ENCODE measurements at regions not wholly inside any gene's neighbourhood (a gene's known extent, or its start where the extent isn't known, plus 50 kb on each side); places are given as distances from the start of the nearest gene placed in this dataset.

DNA sequence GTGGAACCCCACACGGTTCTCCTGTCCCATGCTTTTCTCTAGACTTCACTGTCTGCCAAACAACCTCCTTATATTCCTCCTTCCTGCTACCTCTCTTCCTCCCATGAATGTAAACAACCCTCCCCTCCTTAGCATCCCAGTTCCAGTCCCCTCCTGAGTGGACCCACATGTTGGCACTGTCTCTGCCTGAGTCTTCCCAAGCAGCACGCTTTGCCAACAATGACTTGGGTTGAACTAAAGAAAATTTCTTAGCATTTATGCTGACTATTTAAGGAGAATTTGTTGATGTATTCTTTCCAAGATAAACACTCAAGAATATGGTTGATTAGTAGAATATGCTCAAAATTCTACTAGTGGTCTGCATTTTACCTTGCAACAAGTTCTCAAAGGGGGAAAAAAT, 338.0 kb downstream of the TNS1 start:
- Histone ChIP-seq H3K36me3 (ENCODE audit: low read length) (no peaks in the 10 kb centered on the region), H3K9me2 (replicated peaks; ENCODE audit: insufficient read depth, low read length) (no peaks in the 10 kb centered on the region), H3K27me3 (ENCODE audit: low read length) (no peaks in the 10 kb centered on the region), H3K9me3 (ENCODE audit: insufficient read depth, low read length) (no peaks in the 10 kb centered on the region), H3K4me2 (ENCODE audit: low read depth, low read length, poor library complexity, severe bottlenecking) (no peak overlapping the region), H3K4me3 (ENCODE audit: insufficient read depth, low read length, poor library complexity, severe bottlenecking) (no peak overlapping the region), H2AFZ (ENCODE audit: low read depth, low read length, severe bottlenecking) (no peak overlapping the region), H3K27ac (ENCODE audit: low read depth, low read length) (no peak overlapping the region), H4K20me1 (ENCODE audit: low read depth, low read length) (no peaks in the 10 kb centered on the region), H3F3A (ENCODE audit: insufficient read depth) (no peaks in the 10 kb centered on the region), H3K79me2 (ENCODE audit: insufficient read depth, low read length) (no peaks in the 10 kb centered on the region), H3K9ac (ENCODE audit: low read length) (no peak overlapping the region)
- TF ChIP-seq, protein P1, sequence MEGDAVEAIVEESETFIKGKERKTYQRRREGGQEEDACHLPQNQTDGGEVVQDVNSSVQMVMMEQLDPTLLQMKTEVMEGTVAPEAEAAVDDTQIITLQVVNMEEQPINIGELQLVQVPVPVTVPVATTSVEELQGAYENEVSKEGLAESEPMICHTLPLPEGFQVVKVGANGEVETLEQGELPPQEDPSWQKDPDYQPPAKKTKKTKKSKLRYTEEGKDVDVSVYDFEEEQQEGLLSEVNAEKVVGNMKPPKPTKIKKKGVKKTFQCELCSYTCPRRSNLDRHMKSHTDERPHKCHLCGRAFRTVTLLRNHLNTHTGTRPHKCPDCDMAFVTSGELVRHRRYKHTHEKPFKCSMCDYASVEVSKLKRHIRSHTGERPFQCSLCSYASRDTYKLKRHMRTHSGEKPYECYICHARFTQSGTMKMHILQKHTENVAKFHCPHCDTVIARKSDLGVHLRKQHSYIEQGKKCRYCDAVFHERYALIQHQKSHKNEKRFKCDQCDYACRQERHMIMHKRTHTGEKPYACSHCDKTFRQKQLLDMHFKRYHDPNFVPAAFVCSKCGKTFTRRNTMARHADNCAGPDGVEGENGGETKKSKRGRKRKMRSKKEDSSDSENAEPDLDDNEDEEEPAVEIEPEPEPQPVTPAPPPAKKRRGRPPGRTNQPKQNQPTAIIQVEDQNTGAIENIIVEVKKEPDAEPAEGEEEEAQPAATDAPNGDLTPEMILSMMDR (IDR thresholded peaks at IDR 0.05; ENCODE audit: insufficient read depth, low read length, poor library complexity, severe bottlenecking) = no peak
- TF ChIP-seq EZH2phosphoT487 (conservative IDR thresholded peaks at IDR 0.05; ENCODE audit: low read length) = no peak

DNA sequence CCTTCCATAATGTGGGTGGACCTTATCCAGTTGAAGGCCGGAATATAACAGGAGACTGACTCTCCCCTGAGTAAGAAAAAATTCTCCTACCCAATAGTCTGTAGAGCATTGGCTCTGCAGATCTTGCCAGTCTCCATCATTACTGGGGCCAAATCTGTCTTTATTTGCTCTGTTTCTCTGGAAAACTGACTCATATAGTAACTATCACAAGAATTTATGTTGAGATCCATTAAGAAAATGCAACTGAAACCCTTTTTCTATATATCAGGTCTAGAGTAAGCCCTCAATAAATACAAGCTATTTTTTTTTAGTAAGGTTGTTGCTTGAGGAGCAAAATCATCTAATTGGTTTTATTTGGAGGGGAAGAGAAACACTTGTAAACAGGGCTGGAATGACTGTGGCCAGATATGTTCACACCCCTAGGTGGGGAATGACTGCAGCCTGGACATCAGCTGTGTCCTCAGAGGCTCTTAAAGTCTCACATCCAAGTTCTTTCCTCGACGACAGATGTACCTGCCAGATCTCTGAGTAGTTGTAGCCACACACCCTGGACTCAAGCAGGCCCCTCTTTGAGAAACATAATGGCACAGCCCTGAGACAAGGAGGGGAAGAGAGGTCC, 339.7 kb downstream of the TNS1 start:
- no peaks in the 10 kb centered on the region for H3K79me2 ChIP-seq (ENCODE audit: insufficient read depth, low read length)
- H3K9me3 ChIP-seq (ENCODE audit: insufficient read depth, low read length) = no peaks in the 10 kb centered on the region
- H3K9ac ChIP-seq (ENCODE audit: low read length) = no peak overlapping the region
- no peaks in the 10 kb centered on the region for H3K9me2 ChIP-seq (replicated peaks; ENCODE audit: insufficient read depth, low read length)
- no peak overlapping the region for H2AFZ ChIP-seq (ENCODE audit: low read depth, low read length, severe bottlenecking)
- no peaks in the 10 kb centered on the region for H4K20me1 ChIP-seq (ENCODE audit: low read depth, low read length)
- no peak overlapping the region for H3K27ac ChIP-seq (ENCODE audit: low read depth, low read length)
- no peak overlapping the region for H3K4me3 ChIP-seq (ENCODE audit: insufficient read depth, low read length, poor library complexity, severe bottlenecking)
- H3K27me3 ChIP-seq (ENCODE audit: low read length) = no peaks in the 10 kb centered on the region
- H3K36me3 ChIP-seq (ENCODE audit: low read length) = no peaks in the 10 kb centered on the region
- TF ChIP-seq, protein P1 (IDR thresholded peaks at IDR 0.05; ENCODE audit: insufficient read depth, low read length, poor library complexity, severe bottlenecking) = no peak
- no peak for TF ChIP-seq EZH2phosphoT487 (conservative IDR thresholded peaks at IDR 0.05; ENCODE audit: low read length)
- H3K4me2 ChIP-seq (ENCODE audit: low read depth, low read length, poor library complexity, severe bottlenecking) = no peak overlapping the region
- no peaks in the 10 kb centered on the region for H3F3A ChIP-seq (ENCODE audit: insufficient read depth)

DNA sequence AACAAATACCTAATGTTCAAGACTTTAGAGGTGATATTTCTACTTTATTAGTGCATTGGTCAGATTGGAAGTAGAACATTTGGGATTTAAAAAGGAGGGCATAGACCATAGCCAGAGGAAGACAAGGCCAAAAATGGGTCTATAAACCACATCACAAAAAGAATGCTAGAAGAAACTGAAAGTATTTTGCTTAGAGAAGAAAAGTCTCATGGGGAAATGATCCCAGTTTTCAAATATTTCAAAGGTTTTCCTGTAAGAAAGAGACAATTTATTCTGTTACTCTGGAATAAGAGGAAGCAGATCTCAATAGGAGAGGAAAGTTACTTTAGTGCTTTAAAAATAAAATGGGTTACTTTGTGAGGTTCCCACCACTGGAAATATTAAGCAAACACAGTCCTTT, 341.4 kb downstream of the TNS1 start:
- H3K27ac ChIP-seq (ENCODE audit: low read depth, low read length) = no peak overlapping the region
- no peaks in the 10 kb centered on the region for H3K9me3 ChIP-seq (ENCODE audit: insufficient read depth, low read length)
- H3K36me3 ChIP-seq (ENCODE audit: low read length) = no peaks in the 10 kb centered on the region
- H2AFZ ChIP-seq (ENCODE audit: low read depth, low read length, severe bottlenecking) = no peak overlapping the region
- H3K9me2 ChIP-seq (replicated peaks; ENCODE audit: insufficient read depth, low read length) = no peaks in the 10 kb centered on the region
- H3K79me2 ChIP-seq (ENCODE audit: insufficient read depth, low read length) = no peaks in the 10 kb centered on the region
- no peaks in the 10 kb centered on the region for H4K20me1 ChIP-seq (ENCODE audit: low read depth, low read length)
- no peak overlapping the region for H3K4me2 ChIP-seq (ENCODE audit: low read depth, low read length, poor library complexity, severe bottlenecking)
- no peak overlapping the region for H3K9ac ChIP-seq (ENCODE audit: low read length)
- H3K4me3 ChIP-seq (ENCODE audit: insufficient read depth, low read length, poor library complexity, severe bottlenecking) = no peak overlapping the region
- TF ChIP-seq EZH2phosphoT487 (conservative IDR thresholded peaks at IDR 0.05; ENCODE audit: low read length) = no peak
- TF ChIP-seq, protein P1 (IDR thresholded peaks at IDR 0.05; ENCODE audit: insufficient read depth, low read length, poor library complexity, severe bottlenecking) = no peak
- no peaks in the 10 kb centered on the region for H3F3A ChIP-seq (ENCODE audit: insufficient read depth)
- H3K27me3 ChIP-seq (ENCODE audit: low read length) = no peaks in the 10 kb centered on the region

Measured in SU-DHL-6 (cell line).